Pancreas (tissue), 10 donors: ENCODE measurements at regions not wholly inside any gene's neighbourhood (a gene's known extent, or its start where the extent isn't known, plus 50 kb on each side); places are given as distances from the start of the nearest gene placed in this dataset.

Source experiments
- ATAC-seq, 4 donors: fragments of 200-7000 bp; cut with Tn5 transposase; one replicate each; pipeline versions ENCODE4 v1.8.0 to v1.9.1; 2020; ENCODE audit warnings: mild to moderate bottlenecking in 4 of 4, moderate library complexity in 4 of 4
- DNase-seq, 6 donors: peaks; one replicate each; pipeline ENCODE4 v3.0.0-alpha.2; 2020
- FAIRE-seq: peaks from 2 replicates; lab custom pipeline; 2012; peaks lifted over from hg19 to GRCh38; lab: Jason Lieb, UNC
- H3K27ac ChIP-seq, 4 donors: fragments of 200-600 bp; sonication (generic); 1 replicate in 3 of 4; 2 replicates in 1 of 4; pipeline versions ENCODE4 v1.5.0 to v1.8.0; 2020
- H3K27me3 ChIP-seq, 4 donors: fragments of 200-600 bp; one replicate each; pipeline ENCODE4 v1.8.0; 2021
- H3K36me3 ChIP-seq, 3 donors: fragments of 200-600 bp; sonication (generic) in 1 of 3; one replicate each; pipeline versions ENCODE4 v1.5.0 to v1.8.0; 2020 to 2021
- H3K4me1 ChIP-seq, 3 donors: fragments of 200-600 bp; one replicate each; pipeline ENCODE4 v1.8.0; 2021
- H3K4me3 ChIP-seq, 4 donors: fragments of 200-600 bp; sonication (generic) in 2 of 4; one replicate each; pipeline versions ENCODE4 v1.5.0 to v1.8.0; 2020 to 2021
- H3K9me3 ChIP-seq, 4 donors: fragments of 200-600 bp; one replicate each; pipeline ENCODE4 v1.8.0; 2021
- CTCF ChIP-seq, 4 donors: fragments of 200-600 bp; sonication (generic) in 3 of 4; IDR thresholded peaks; one replicate each; pipeline versions ENCODE4 v1.5.0 to v1.8.0; 2021; ENCODE audit warnings: antibody characterized with exemption in 4 of 4
- WGBS, 2 donors: extraction: QIAGEN DNeasy Blood & Tissue Kit; methylation state at CpG; one replicate each; pipeline ENCODE4 v1.1.7; 2013; 5-methylcytosine and 5-hydroxymethylcytosine counted together
- intact Hi-C, 3 donors: fragments of 100-400 bp; cut with DNase I; formaldehyde crosslinking; loops; one replicate each; pipeline versions ENCODE4 v1.11.1 to v1.14.2; 2022
- donor health status: healthy with polysubstance abuse.
- donor health status: DM: no; HTN: no; CAD: no; lungs with moderate emphysema.
- donor health status: DM: no; HTN: no; CAD: no.
- donor health status: control.
- donor health status: control.
- donor health status: Bipolar disorder and iron deficiency.
- donor health status: DM: yes; HTN: yes; CAD: no.
- donor health status: DM: no; HTN: no; CAD: no.
- donor health status: DM: no; HTN: no; CAD: no.
- donor health status: DM: yes; HTN: yes; CAD: no.

- no peaks in the 10 kb centered on the region for H3K36me3 ChIP-seq
- DNase-seq (no peak), FAIRE-seq (no peak), ATAC-seq (peak in 1 of 4 donors; percentile 51)
- H3K4me3 ChIP-seq: no peak overlapping the region
- intact Hi-C loops: no loop called here
- WGBS, 2 donors: 33 to 42% methylated on average over 4 of the region's 4 CpGs
- H3K27me3 ChIP-seq: no peaks in the 10 kb centered on the region
- peak in 1 of 4 donors; percentile 14 for TF ChIP-seq CTCF (IDR thresholded peaks at IDR 0.05)
- no peak overlapping the region for H3K27ac ChIP-seq
- no peaks in the 10 kb centered on the region for H3K9me3 ChIP-seq
- H3K4me1 ChIP-seq: no peaks in the 10 kb centered on the region
These were observed 575.8 kb downstream of the TOX3 start for GRCh38 chr16:51971184-51971583.

DNA sequence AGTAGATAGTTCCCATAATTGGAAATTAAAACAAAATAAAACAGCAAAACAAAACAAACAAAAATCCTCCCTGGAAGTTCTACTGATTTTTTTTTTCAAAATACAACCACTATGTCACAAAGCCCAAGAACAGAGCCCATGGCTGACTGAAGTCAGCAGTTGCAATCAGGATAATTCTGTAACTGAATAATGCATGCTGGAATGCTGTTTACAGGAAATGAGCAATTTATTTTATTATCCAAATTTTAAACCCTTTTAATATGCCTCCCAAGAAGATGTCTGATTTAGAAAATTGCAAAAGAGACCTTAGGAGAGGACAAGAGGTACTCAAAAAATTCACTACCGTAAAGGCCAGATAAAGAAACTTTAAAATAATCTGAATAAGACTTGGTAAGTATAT lies 578.2 kb downstream of the TOX3 start:
- no peaks in the 10 kb centered on the region for H3K27me3 ChIP-seq
- intact Hi-C loops: no loop called here

DNA sequence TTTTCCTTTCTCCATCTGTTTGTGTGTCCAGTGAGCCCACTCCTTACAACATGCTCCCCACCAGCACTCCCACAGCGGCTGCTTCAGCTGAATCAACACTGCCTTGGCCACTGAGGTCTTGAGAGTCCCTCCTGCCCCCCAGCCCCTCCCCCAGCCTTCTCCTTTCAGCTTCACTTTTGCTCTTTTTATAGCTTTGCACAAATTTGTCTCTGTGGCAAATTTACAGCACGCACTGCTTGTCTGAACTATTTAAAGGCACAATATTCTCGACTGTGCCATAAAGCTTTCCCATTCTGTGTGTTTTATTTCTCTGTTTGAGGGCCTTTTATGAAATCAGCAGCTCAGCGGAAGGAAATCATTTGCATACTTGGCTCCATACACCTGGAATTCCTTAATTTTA lies 579.3 kb downstream of the TOX3 start:
- no peak overlapping the region for H3K27ac ChIP-seq
- H3K4me1 ChIP-seq: no peaks in the 10 kb centered on the region
- WGBS, 2 donors: 65 to 77% methylated on average over 4 of the region's 4 CpGs
- no peak for ATAC-seq
- no peak overlapping the region for H3K4me3 ChIP-seq
- DNase-seq: no peak
- no peaks in the 10 kb centered on the region for H3K27me3 ChIP-seq
- no peaks in the 10 kb centered on the region for H3K36me3 ChIP-seq
- no peaks in the 10 kb centered on the region for H3K9me3 ChIP-seq
- FAIRE-seq: no peak
- no peak for TF ChIP-seq CTCF (IDR thresholded peaks at IDR 0.05)
- intact Hi-C loops: no loop called here

More for the DNA sequence above, 578.2 kb downstream of the TOX3 start:
- 77 to 82% methylated on average over 1 of the region's 1 CpG for WGBS, 2 donors
- Histone ChIP-seq H3K27ac (no peak overlapping the region), H3K4me1 (no peaks in the 10 kb centered on the region), H3K9me3 (no peaks in the 10 kb centered on the region), H3K36me3 (no peaks in the 10 kb centered on the region), H3K4me3 (no peak overlapping the region)
- FAIRE-seq (no peak), ATAC-seq (no peak), DNase-seq (no peak)
- TF ChIP-seq CTCF (IDR thresholded peaks at IDR 0.05): no peak

DNA sequence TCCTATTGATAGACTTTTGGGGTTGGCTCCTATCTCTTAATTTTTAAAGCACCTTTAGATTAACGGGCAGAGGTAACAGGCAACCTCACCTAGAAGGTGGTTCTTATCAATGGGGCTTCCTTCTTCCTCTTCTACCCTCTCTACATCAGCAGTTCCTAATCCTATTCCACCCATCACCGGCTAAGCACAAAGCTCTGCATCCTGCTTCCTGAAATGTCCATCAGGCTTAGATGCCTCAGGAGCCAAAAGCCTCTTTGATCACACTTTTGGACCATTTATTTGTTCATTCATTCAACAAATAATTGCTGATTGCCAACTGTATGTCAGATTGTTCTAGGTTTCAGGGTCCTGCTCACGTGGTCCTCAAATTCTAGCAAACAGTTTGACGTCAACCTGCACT lies 586.0 kb downstream of the TOX3 start:
- FAIRE-seq (no peak), ATAC-seq (no peak), DNase-seq (no peak)
- Histone ChIP-seq H3K27ac (no peak overlapping the region), H3K4me1 (no peaks in the 10 kb centered on the region), H3K9me3 (no peaks in the 10 kb centered on the region), H3K27me3 (no peaks in the 10 kb centered on the region), H3K4me3 (no peak overlapping the region), H3K36me3 (no peaks in the 10 kb centered on the region)
- WGBS, 2 donors: 63 to 81% methylated on average over 4 of the region's 4 CpGs
- no peak for TF ChIP-seq CTCF (IDR thresholded peaks at IDR 0.05)
- intact Hi-C loops: no loop called here

DNA sequence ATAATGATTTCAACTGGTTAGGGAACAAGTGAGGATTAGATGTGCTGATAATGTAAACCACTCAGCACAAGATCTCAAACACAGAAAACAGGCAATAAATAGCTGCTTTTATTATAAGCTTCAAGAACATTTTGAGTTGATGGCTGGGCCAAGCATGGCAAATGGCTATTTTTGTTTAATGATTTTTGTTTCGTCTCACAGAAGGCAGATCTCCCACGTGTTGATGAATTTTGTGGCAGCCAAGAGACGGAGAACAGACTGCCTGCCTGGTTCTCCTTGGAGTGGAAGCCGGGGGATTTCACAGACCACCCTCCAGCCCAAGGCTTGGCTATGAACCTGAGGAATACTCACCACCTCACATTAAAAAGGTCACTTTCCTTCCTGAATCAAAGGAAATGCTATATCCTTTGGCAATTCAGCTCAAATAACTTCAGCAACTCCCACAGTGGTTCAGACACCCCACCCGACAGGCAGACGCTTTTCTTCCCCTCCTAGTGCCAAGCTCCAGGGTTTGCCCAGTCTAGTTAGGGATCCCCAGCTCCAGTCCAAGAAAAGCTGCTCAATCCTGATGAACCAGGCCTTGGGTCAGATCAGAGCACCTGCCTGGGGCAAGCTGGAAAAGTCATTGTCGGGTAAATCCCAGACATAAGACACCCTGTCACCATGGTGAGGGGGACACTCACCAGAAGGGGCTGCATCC lies 593.5 kb downstream of the TOX3 start:
- Histone ChIP-seq H3K4me1 (no peaks in the 10 kb centered on the region), H3K36me3 (no peaks in the 10 kb centered on the region), H3K4me3 (no peak overlapping the region), H3K27ac (no peak overlapping the region), H3K27me3 (no peaks in the 10 kb centered on the region), H3K9me3 (no peaks in the 10 kb centered on the region)
- FAIRE-seq: no peak
- no peak for DNase-seq
- no peak for TF ChIP-seq CTCF (IDR thresholded peaks at IDR 0.05)
- 62% methylated on average over 7 of the region's 7 CpGs for WGBS, 2 donors
- intact Hi-C loops: no loop called here
- ATAC-seq: no peak
